Activated CD4-positive, alpha-beta T cell treated with anti-CD3 and anti-CD28 coated beads, Interleukin-2, Interleukin-4, amounts not matched to agents 100 ng/mL and 50 ng/mL, durations not matched to agents 16 hours and 8 hours (primary cell): ENCODE measurements at regions not wholly inside any gene's neighbourhood (a gene's known extent, or its start where the extent isn't known, plus 50 kb on each side); places are given as distances from the start of the nearest gene placed in this dataset.
"Not testable (repeated sequence)": the region's sequence is repeated elsewhere in the genome, so short reads cannot be mapped to it uniquely, and the experiment has no call there.

Experiments
- DNase-seq: peaks from one replicate; pipeline ENCODE4 v3.0.0-alpha.2; 2020; ENCODE audit warnings: low spot score

GRCh38 chr7:9505516-9505915, 1072.1 kb downstream of the NXPH1 start:
- no peak for DNase-seq

- no peak for DNase-seq
These were observed 1073.9 kb downstream of the NXPH1 start for GRCh38 chr7:9507290-9507689.

- DNase-seq, result no peak
These were observed 1083.3 kb downstream of the NXPH1 start for GRCh38 chr7:9516662-9517061.

- DNase-seq, result no peak
These were observed 1090.2 kb downstream of the NXPH1 start for GRCh38 chr7:9523579-9523978.

GRCh38 chr7:9552431-9552830, 1119.0 kb downstream of the NXPH1 start:
- not testable (repeated sequence) for DNase-seq

- DNase-seq, result no peak
These were observed 1124.4 kb downstream of the NXPH1 start for GRCh38 chr7:9557853-9558252.

- DNase-seq, result no peak
These were observed 1142.3 kb downstream of the NXPH1 start for GRCh38 chr7:9575716-9576115.

- DNase-seq, result no peak
These were observed 1149.4 kb downstream of the NXPH1 start for GRCh38 chr7:9582824-9583223.

- no peak for DNase-seq
These were observed 1165.0 kb downstream of the NXPH1 start for GRCh38 chr7:9598411-9598810.

- DNase-seq, result no peak
These were observed 1167.6 kb downstream of the NXPH1 start for GRCh38 chr7:9600974-9601373.

- DNase-seq, result no peak
These were observed 1169.9 kb downstream of the NXPH1 start for GRCh38 chr7:9603291-9603690.

- no peak for DNase-seq
These were observed 1175.2 kb downstream of the NXPH1 start for GRCh38 chr7:9608560-9608959.

GRCh38 chr7:9620899-9621298, 1187.5 kb downstream of the NXPH1 start:
- DNase-seq, result not testable (repeated sequence)

- DNase-seq, result not testable (repeated sequence)
These were observed 1188.0 kb downstream of the NXPH1 start for GRCh38 chr7:9621306-9621902.

- DNase-seq, result no peak
These were observed 1188.5 kb downstream of the NXPH1 start for GRCh38 chr7:9621927-9622326.

GRCh38 chr7:9625953-9626352, 1192.5 kb downstream of the NXPH1 start:
- DNase-seq, result no peak

- DNase-seq, result no peak
These were observed 1212.3 kb downstream of the NXPH1 start for GRCh38 chr7:9645756-9646155.

GRCh38 chr7:9657257-9657656, 1223.8 kb downstream of the NXPH1 start:
- no peak for DNase-seq

GRCh38 chr7:9671979-9672917, 1238.8 kb downstream of the NXPH1 start:
- DNase-seq, result no peak

- no peak for DNase-seq
These were observed 1247.3 kb downstream of the NXPH1 start for GRCh38 chr7:9680713-9681112.

GRCh38 chr7:9681284-9681683, 1247.9 kb downstream of the NXPH1 start:
- no peak for DNase-seq

- DNase-seq, result no peak
These were observed 1257.9 kb downstream of the NXPH1 start for GRCh38 chr7:9691286-9691685.

- DNase-seq, result no peak
These were observed 1265.0 kb downstream of the NXPH1 start for GRCh38 chr7:9698375-9698774.

GRCh38 chr7:9709216-9709615, 1264.5 kb upstream of the PHF14 start:
- DNase-seq, result no peak
